SK-N-SH (cell line): ENCODE measurements at regions not wholly inside any gene's neighbourhood (a gene's known extent, or its start where the extent isn't known, plus 50 kb on each side); places are given as distances from the start of the nearest gene placed in this dataset.

Experiments used
- EZH2phosphoT487 ChIP-seq: fragments of 200-600 bp; sonication (generic); IDR thresholded peaks from 2 replicates; pipeline ENCODE4 v1.6.1; 2017; ENCODE audit warnings: low read depth, mixed run types, mild to moderate bottlenecking, antibody characterized with exemption, moderate library complexity, borderline replicate concordance
- MAX ChIP-seq: IDR thresholded peaks from 2 replicates; pipeline ENCODE4 v1.4.0; 2012; ENCODE audit warnings: low read depth
- MXI1 ChIP-seq: IDR thresholded peaks from 2 replicates; pipeline ENCODE4 v1.6.1; 2012; ENCODE audit warnings: mild to moderate bottlenecking, low read depth, low read length, improper control_type of control experiment

- TF ChIP-seq EZH2phosphoT487 (no peak), MAX (no peak), MXI1 (no peak)
Observed at GRCh38 chr2:186328838-186329237, 157.2 kb upstream of the ZC3H15 start.
